HG02642 (cell line): ENCODE measurements at regions not wholly inside any gene's neighbourhood (a gene's known extent, or its start where the extent isn't known, plus 50 kb on each side); places are given as distances from the start of the nearest gene placed in this dataset.
"Not testable (repeated sequence)": the region's sequence is repeated elsewhere in the genome, so short reads cannot be mapped to it uniquely, and the experiment has no call there.

ENCODE experiments used
- ATAC-seq: cut with Tn5 transposase; IDR thresholded peaks from one replicate; pipeline ENCODE4 v1.9.1; 2021; ENCODE audit warnings: mild to moderate bottlenecking; ENCODE audit not compliant: unreplicated experiment, poor library complexity

DNA sequence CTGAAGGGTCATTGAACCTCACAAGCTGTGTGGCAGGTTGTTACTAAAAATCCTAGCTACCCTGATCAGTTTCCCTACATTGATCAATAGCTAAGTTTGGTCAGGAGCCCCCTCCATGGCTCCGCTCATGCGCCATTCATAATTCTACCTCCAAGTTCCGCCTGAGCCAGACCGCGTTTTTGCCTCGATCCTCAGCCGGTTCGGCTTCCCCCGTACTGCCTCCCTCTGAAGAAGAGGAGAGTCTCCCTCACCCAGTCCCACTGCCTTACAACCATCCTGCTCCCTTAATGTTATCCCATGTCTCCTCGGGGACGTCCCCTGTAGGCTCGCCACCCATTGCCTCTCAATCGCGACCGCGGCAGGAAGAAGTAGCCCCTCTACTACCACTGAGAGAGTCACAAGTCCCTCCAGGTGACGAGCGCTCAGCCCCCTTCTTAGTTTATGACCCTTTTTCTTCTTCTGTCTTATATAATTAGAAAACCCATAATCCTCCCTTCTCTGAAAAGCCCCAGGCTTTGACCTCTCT is 158.2 kb downstream of the DEFB131A start:
- ATAC-seq: no peak

DNA sequence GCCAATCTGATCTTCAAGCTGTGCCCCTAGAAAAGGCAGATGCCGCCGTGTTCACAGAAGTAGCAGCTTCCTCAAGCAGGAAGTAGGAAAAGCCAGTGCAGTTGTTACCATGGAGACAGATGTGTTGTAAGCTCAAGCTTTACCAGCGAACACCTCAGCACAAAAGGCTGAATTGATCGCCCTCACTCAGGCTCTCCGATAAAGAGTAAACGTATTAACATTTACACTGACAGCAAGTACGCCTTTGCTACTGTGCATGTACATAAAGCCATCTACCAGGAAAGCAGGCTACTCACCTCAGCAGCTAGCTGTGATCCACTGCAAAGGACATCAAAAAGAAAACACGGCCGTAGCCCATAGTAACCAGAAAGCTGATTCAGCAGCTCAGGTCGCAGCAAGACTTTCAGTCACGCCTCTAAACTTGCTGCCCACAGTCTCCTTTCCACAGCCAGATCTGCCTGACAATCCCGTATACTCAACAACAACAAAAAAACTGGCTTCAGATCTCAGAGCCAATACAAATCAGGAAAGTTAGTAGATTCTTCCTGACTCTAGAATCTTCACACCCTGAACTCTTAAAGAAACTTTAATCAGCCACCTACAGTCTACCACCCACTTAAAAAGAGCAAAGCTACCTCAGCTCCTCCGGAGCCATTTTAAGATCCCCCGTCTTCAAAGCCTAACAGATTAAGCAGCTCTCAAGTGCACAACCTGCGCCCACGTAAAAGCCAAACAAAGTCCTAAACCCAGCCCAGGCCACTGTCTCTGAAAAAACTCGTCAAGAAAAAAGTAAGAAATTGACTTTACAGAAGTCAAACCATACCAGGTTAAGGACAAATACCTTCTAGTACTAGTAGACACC is 160.0 kb downstream of the DEFB131A start:
- not testable (repeated sequence) for ATAC-seq

DNA sequence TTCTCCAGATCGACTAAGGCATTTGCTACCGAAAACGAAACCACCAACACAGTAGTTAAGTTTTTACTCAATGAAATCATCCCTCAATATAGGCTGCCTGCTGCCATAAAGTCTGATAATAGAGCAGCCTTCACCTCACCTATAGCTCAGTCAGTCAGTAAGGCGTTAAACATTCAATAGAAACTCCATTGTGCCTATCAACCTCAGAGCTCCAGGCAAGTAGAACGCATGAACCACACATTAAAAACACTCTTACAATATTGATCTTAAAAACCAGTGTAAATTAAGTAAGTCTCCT is 160.6 kb downstream of the DEFB131A start:
- ATAC-seq: not testable (repeated sequence)

DNA sequence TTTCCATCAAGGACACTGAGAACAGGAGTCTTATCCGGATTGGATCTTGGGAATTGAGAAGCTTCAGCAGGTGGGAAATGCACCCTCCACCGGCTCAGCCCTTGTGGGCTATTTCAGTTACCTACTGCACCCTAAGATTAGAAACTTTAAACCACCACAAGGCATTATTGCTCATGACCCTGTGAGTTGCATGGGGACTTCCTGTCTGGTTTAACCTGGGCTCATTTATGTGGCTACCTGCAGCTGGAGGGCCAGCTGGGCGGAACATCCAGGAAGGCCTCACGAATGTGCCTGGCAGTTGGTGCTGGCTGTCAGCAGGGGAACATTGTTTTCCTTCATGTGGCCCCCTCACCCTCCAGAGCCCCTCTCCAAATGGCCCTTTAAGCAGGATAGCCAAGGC is 164.1 kb downstream of the DEFB131A start:
- ATAC-seq: no peak

DNA sequence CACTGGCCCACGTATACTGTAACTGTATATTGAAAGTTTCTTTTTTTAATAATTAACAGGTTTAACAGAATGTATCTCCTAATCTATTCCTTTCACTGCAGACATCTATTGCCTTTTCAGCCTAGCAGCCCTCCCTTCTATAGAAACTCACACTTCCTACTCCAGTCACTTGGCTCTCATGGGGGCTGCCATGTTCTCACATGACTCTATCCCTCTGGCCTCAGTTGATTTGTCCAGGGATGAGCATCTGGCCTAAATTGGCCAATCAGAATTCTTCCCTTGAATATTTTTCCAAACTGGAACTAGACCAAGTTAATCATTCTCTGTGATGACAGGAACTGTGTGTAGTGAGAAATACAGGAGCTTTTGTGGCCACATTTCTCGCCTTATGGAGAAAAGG is 166.1 kb downstream of the DEFB131A start:
- ATAC-seq: not testable (repeated sequence)

DNA sequence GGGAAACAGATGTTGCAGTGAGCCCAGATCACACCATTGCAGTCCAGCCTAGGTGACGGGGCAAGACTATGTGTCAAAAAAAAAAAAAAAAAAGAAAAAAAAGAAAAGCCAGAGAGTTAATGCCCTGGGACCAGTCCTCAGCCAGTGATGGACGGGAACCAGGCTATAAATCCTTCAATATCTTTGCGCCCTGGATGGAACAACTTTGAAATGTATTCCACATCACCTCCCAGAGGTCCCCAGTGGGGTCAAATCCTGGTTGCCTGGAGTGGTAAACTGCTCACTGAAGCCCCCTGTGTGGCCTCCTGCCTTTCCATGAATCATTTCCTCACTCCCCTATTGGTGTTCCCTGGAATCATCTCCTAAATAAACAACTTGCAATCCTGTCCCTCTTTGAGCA is 166.9 kb downstream of the DEFB131A start:
- no peak for ATAC-seq

DNA sequence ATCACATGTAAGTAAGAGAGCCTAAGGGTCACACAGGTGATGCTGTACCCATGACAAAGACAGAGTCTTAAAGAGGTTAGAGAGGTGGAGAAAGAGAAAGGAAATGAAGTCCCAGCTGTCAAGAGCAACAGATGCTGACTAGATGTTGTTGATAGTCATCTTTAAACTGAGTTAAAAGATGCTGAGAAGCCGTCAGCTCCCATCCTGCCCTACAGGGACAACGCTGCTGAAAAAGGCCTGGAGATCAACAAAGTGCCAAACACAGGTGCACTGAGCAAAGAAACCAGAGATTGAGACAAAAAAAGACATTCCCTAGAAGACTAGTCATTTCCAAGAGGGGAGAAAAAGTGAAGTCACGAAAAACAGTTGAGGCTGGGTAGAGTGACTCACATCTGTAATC is 145.0 kb upstream of the DRD5 start:
- not testable (repeated sequence) for ATAC-seq

DNA sequence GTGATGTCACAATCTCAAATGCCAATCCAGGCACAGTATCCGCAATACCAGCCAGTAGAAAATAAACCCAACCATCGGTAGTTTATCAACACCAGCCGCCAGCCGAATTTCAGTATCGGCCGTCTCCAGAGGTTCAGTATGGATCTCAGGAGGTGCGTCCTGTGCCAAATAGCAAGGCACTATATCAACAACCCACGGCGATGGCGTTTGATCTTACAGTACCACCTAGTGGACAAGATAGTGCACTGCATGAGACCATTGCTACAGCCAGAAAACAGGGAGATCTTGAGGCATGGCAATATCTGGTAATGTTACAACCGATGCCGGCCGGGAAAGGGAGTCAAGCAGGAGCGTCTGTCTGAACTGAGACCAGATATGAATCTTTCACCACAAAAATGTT is 121.8 kb upstream of the DRD5 start:
- not testable (repeated sequence) for ATAC-seq

DNA sequence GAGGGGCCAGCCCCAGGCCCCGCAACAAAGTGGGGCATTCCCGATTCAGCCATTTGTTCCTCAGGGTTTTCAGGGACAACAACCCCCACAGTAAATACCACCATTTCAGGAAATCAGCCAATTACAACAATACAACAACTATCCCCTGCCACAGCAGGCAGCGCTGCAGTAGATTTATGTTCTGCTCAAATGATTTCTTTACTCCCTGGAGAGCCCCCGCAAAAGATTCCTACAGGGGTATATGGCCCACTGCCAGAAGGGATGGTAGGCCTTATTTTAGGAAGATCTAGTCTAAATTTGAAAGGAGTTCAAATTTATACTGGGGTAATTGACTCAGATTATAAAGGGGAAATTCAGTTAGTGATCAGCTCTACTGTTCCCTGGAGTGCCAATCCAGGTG is 120.5 kb upstream of the DRD5 start:
- ATAC-seq: not testable (repeated sequence)

DNA sequence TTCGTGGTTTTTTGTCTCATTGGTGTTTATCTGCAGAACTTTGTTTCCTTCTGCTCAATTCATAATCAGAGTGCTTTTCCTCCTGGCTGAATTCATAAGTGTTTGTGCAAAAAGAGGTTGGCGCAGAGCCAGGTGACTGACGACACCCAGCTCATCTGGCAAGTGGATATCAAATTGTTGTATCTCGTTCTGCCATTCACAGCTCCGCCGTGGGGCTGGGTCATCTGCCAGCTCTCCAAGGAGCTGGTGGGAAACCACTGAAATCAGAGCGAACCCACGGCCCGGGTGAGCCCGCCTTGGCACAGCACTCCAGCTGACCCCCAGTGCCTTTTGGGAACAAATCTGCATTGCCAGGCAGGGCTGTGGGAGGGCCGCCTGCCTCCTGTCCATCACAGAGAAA is 110.7 kb upstream of the DRD5 start:
- ATAC-seq: not testable (repeated sequence)

DNA sequence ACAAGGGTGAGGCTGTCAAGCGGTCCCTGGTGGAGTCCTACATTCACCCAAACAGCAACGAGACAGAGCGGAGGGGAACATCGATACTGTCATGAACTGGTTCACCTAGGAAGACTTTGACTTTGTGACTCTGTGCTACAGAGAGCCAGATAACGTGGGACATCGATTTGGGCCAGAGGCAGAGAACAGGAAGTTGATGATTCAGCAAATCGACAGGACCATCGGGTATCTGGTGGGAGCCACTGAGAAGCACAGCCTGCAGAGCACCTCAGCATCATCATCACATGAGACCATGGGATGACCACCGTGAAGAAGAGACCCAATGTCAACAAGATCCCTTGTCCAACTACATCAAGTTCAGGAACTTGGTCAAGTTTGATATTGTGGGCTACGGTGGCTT is 104.1 kb upstream of the DRD5 start:
- not testable (repeated sequence) for ATAC-seq

DNA sequence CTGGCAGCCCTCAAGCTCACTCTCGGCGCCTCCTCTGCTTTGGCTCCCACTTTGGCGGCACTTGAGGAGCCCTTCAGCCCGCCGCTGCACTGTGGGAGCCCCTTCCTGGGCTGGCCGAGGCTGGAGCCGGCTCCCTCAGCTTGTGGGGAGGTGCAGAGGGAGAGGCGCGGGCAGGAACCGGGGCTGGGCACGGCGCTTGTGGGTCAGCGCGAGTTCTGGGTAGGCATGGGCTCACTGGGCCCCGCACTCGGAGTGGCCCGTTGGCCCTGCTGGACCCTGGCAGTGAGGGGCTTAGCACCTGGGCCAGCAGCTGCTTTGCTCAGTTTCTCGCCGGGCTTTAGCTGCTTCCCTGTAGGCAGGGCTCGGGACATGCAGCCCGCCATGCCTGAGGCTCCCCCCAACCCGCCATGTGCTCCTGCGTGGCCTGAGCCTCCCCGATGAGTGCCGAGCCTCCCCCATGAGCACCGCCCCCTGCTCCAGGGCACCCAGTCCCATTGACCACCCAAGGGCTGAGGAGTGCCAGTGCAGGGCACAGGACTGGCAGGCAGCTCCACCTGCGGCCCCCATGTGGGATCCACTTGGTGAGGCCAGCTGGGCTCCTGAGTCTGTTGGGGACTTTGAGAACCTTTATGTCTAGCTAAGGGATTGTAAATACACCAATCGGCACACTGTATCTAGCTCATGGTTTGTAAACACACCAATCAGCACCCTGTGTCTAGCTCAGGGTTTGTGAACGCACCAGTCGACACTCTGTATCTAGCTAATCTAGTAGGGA is 101.5 kb upstream of the DRD5 start:
- no peak for ATAC-seq

DNA sequence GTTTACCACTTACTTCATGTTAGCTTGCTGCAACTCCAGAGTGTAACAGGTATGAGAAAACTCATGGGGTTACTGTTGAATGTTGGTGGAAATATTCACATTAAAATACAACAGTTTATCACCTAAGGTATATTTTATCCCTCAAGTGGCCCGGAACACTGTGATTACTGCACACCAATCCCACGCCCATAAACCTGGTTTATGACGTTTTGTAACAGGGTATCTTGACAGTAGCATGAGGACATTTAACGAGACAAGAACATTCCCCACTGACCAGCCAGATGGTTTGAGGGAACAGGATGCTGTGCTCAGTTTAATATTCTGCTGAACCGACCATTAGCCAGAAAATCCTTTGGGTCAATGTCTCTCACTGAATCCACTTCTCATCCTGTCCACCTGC is 98.3 kb upstream of the DRD5 start:
- ATAC-seq: not testable (repeated sequence)

DNA sequence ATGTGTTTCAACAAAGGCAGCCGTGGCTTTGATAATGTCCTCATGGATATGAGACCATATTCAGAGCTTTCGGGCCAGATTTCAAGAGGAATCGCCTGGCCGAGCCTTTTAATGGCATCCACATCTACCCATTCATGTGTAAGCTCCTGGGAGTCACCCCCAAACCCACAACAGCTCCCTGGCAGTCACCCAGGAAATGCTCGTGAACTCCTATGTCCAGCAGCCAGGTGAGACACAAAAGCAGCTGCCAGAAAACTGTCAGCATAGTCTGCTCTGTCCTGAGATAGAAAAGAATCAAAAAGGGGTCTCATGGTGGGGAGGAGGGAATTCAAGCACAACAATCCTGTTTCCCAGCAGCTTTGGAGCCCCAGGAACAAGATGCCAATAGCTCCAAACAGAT is 96.4 kb upstream of the DRD5 start:
- ATAC-seq: not testable (repeated sequence)

DNA sequence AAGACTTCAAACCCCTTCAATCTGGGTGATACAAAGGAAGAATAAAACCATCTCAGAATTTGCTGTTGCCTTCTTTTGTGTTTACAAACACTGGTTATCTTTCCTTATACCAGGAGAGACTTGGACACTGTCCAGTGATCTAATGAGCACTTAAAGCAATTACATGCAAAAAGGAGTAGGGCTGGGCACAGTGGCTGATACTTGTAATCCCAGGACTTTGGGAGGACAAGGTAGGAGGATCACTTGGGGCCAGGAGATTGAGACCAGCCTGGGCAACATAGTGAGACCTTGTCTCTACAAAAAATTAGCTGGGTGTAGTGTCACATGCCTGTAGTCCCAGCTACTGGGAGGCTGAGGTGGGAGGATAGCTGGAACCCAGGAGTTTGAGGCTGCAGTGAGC is 95.7 kb upstream of the DRD5 start:
- no peak for ATAC-seq

DNA sequence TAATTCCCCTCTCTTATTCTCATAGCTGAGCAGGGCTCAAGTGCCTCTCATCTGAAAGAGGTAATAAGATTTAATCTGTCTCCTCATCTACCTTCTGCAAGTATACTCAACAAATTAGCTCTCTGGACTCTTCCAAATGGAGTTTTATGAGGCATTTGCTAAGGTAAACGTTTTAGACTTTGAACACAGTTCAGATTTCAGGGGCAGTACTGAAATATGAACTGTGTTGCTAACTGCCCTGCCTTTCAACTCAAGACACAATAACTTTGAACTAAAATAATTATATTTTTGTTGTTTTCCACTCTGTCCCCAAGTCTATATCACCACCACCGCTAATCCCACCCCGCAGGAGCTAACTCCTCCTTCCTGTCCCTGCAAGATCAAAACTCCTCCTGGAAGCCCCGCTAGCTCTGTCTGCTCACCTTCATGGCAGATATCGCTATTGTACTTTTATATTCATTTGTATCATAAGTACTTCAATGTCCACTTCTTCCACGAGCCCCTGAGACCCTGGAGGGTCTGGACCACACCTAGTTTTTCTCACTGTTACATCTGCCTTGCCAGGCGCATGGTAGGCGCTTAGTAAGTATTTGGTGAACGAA is 90.7 kb upstream of the DRD5 start:
- not testable (repeated sequence) for ATAC-seq

DNA sequence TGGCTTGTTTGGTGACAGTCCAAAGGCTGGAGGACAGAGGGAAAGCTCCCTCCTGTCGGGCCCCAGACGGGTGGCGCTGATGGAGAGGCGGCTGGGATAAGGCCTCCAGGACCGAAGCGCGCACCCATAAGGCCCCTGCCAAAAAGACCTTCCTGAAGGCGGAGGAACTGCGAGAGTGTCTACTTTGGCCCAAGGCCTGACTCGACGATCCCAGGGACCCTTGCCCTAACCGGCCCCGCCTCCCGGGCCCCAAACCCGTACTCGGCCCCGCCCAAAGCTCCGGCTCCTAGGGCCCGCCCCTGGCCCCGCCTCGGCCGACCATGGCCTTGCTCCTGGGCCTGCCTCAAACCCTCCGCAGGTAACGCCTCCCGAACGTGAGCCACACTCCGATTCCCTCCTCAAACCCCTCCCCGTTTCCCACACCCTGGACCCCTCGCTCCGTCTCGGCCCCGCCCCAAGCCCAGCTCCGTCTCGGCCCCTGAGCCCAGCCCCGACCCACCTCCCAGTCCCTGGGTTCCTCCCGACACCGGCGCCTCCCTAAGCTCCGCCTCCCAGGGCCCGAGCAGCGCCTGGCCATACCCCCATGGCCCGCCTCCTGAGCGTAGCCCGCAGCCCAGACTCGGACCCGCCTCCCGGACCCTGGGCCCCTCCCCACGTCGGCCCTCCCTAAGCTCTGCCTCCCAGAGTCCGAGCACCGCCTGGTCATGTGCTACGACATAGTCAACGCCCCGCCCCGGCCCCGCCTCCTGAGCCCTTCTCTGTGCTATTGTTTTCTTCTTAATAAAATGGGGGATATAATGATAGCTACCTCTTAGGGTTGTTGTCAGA is 90.0 kb upstream of the DRD5 start:
- ATAC-seq: peak; percentile 100

DNA sequence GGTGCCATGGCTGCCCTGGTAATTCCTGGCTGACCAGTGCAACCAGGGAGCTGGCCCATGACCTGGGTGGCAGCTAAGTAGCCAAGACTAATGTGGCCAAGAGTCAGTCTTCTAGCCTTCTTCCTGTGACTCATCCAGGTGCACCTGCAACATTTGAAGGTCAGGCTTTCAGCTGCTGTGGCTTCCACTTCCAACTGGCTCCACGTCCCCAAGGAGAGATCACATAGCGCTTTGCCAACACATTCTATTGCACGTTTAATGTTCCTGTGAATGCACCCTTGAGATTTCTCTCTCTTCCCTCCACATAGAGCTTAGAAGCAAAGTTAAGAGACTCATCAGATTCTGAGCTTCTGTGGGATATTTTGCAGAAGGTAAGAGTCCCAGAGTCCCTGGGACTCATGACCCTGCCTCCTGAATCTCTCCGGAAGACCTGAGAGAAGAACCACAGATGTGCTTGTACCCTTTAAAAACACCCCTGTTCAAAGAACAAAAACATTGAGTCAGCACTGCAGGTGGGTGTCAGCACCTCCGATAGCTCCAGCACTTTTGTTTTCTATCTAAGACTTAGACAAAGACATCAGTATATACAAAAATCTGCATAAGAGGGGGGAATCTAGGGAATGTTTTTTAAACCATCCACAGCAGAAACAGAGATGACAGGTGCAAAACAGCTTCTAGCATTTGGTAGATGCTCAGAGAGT is 88.5 kb upstream of the DRD5 start:
- not testable (repeated sequence) for ATAC-seq

DNA sequence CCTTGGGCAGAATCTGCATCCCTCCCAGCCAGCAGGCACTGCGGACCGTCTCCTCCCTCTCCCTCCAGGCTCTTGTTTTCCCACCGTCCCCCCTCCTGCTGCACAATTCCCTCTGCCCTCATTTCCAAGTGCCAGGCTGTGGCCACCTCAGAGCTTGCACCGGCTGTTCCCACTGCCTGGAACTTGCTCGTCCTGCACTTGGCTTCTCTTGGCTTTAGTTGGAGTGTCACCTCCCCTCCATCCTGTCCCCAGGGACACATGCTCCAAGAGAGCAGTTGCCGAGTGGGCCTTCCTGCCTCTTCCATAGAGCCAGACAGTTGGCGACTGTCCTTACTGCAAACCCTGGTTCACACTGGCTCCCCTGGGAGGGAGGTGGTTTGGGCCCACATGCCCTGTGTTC is 87.0 kb upstream of the DRD5 start:
- ATAC-seq: not testable (repeated sequence)

DNA sequence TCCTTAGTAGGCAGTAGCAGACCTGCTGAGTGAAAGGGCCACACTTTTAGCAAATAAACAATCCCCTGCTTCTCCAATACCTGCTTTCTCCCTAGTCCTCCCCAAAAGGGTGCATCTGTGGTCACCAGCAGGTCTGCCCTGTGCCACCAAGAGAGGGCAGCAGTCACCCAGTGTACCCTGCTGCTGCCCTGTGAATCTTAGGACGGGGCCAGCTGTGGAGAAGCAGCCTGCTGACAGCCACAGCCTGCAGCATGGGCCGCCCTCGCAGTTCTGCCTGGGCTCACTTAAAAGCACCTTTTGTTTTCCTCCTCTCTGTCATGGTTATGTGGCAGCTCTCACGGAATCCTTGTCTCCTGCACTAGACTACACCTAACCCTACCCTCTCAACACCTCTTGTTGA is 85.4 kb upstream of the DRD5 start:
- not testable (repeated sequence) for ATAC-seq
